ENCODE measurements at regions not wholly inside any gene's neighbourhood (a gene's known extent, or its start where the extent isn't known, plus 50 kb on each side); places are given as distances from the start of the nearest gene placed in this dataset.

- no peak for TF ChIP-seq CTCF (IDR thresholded peaks at IDR 0.05; ENCODE audit: low read depth, low read length)
- no peak for TF ChIP-seq EZH2phosphoT487 (IDR thresholded peaks at IDR 0.05; ENCODE audit: low read depth)
Observed at GRCh38 chr15:84103345-84103744, 132.2 kb upstream of the GOLGA6L4 start.
